ENCODE measurements at regions not wholly inside any gene's neighbourhood (a gene's known extent, or its start where the extent isn't known, plus 50 kb on each side); places are given as distances from the start of the nearest gene placed in this dataset.
"Not testable (repeated sequence)": the region's sequence is repeated elsewhere in the genome, so short reads cannot be mapped to it uniquely, and the experiment has no call there.

- ChIA-PET POLR2A (interaction anchor here (0.6 kb wide), 2 partner anchors 15 to 783 kb away, joined by 3 to 4 read pairs; no protein-coding TSS in a partner anchor), CTCF (interaction anchor here (0.8 to 6.9 kb wide), 7 partner anchors 11 to 193 kb away, joined by 3 to 51 read pairs (median 5); no protein-coding TSS in a partner anchor)
- no peak for DNase-seq (ENCODE audit: low read depth, low spot score)
- TF ChIP-seq CTCF (IDR thresholded peaks at IDR 0.05; ENCODE audit: insufficient read depth, low read length, missing control alignments): no peak
- no peak overlapping the region for H3K4me3 ChIP-seq (ENCODE audit: low read depth, low read length)
Observed at GRCh38 chr12:46963977-46964971, 115.1 kb upstream of the PCED1B start.

GRCh38 chr12:46965137-46965536 lies 114.3 kb upstream of the PCED1B start:
- CTCF ChIA-PET: interaction anchor here (1.0 to 6.9 kb wide), 5 partner anchors 19 to 56 kb away, joined by 3 to 51 read pairs (median 5); no protein-coding TSS in a partner anchor
- DNase-seq (ENCODE audit: low read depth, low spot score): no peak
- no peak for TF ChIP-seq CTCF (IDR thresholded peaks at IDR 0.05; ENCODE audit: insufficient read depth, low read length, missing control alignments)
- POLR2A ChIA-PET: interaction anchor here (0.6 kb wide), 1 partner anchor 784 kb away, joined by 3 read pairs; no protein-coding TSS in a partner anchor
- H3K4me3 ChIP-seq (ENCODE audit: low read depth, low read length): no peak overlapping the region

GRCh38 chr12:46965880-46966279 lies 113.5 kb upstream of the PCED1B start:
- no peak for TF ChIP-seq CTCF (IDR thresholded peaks at IDR 0.05; ENCODE audit: insufficient read depth, low read length, missing control alignments)
- POLR2A ChIA-PET: no interaction called here
- CTCF ChIA-PET: interaction anchor here (1.0 to 6.9 kb wide), 4 partner anchors 18 to 55 kb away, joined by 3 to 51 read pairs (median 10); no protein-coding TSS in a partner anchor
- H3K4me3 ChIP-seq (ENCODE audit: low read depth, low read length): no peak overlapping the region
- DNase-seq (ENCODE audit: low read depth, low spot score): no peak

- no peak for DNase-seq (ENCODE audit: low read depth, low spot score)
- POLR2A ChIA-PET: no interaction called here
- no peak overlapping the region for H3K4me3 ChIP-seq (ENCODE audit: low read depth, low read length)
- no peak for TF ChIP-seq CTCF (IDR thresholded peaks at IDR 0.05; ENCODE audit: insufficient read depth, low read length, missing control alignments)
- CTCF ChIA-PET: interaction anchor here (1.3 kb wide), 1 partner anchor 14 kb away, joined by 4 read pairs; no protein-coding TSS in a partner anchor
Observed at GRCh38 chr12:46970636-46971035, 108.8 kb upstream of the PCED1B start.

- DNase-seq (ENCODE audit: low read depth, low spot score); POLR2A ChIA-PET; H3K4me3 ChIP-seq (ENCODE audit: low read depth, low read length): not testable (repeated sequence)
- CTCF ChIA-PET: interaction anchor here (0.7 kb wide), 1 partner anchor 11 kb away, joined by 3 read pairs; no protein-coding TSS in a partner anchor
Observed at GRCh38 chr12:46973937-46974336, 105.5 kb upstream of the PCED1B start.

- CTCF ChIA-PET: no interaction called here
- H3K4me3 ChIP-seq (ENCODE audit: low read depth, low read length): no peak overlapping the region
- no peak for TF ChIP-seq CTCF (IDR thresholded peaks at IDR 0.05; ENCODE audit: insufficient read depth, low read length, missing control alignments)
- POLR2A ChIA-PET: no interaction called here
- DNase-seq (ENCODE audit: low read depth, low spot score): no peak
Observed at GRCh38 chr12:46977871-46978375, 101.5 kb upstream of the PCED1B start.

All from AG04449 (cell line).